GM19099 (cell line): ENCODE measurements at regions not wholly inside any gene's neighbourhood (a gene's known extent, or its start where the extent isn't known, plus 50 kb on each side); places are given as distances from the start of the nearest gene placed in this dataset.

Source experiments
- POLR2A ChIP-seq: IDR thresholded peaks from 3 replicates; pipeline ENCODE4 v1.6.1; 2011; ENCODE audit warnings: low read depth; ENCODE audit not compliant: insufficient read length; ENCODE audit errors: extremely low read depth

- TF ChIP-seq POLR2A, result no peak
Measured at GRCh38 chr1:221822591-221822990, 80.7 kb upstream of the DUSP10 start.

GRCh38 chr1:221816899-221817298 is 75.0 kb upstream of the DUSP10 start:
- no peak for TF ChIP-seq POLR2A

GRCh38 chr1:221815660-221816059 is 73.8 kb upstream of the DUSP10 start:
- TF ChIP-seq POLR2A, result no peak

GRCh38 chr1:221813887-221814286 is 72.0 kb upstream of the DUSP10 start:
- TF ChIP-seq POLR2A, result no peak

GRCh38 chr1:221812905-221813597 is 71.2 kb upstream of the DUSP10 start:
- no peak for TF ChIP-seq POLR2A

- no peak for TF ChIP-seq POLR2A
Measured at GRCh38 chr1:221812088-221812752, 70.3 kb upstream of the DUSP10 start.

- no peak for TF ChIP-seq POLR2A
Measured at GRCh38 chr1:221810406-221810805, 68.5 kb upstream of the DUSP10 start.

- TF ChIP-seq POLR2A, result no peak
Measured at GRCh38 chr1:221809091-221810029, 67.5 kb upstream of the DUSP10 start.

- no peak for TF ChIP-seq POLR2A
Measured at GRCh38 chr1:221806984-221807383, 65.1 kb upstream of the DUSP10 start.

- no peak for TF ChIP-seq POLR2A
Measured at GRCh38 chr1:221806236-221806635, 64.3 kb upstream of the DUSP10 start.

- TF ChIP-seq POLR2A, result no peak
Measured at GRCh38 chr1:221805121-221805520, 63.2 kb upstream of the DUSP10 start.

GRCh38 chr1:221804303-221804702 is 62.4 kb upstream of the DUSP10 start:
- no peak for TF ChIP-seq POLR2A

GRCh38 chr1:221801773-221802516 is 60.1 kb upstream of the DUSP10 start:
- TF ChIP-seq POLR2A, result no peak

- TF ChIP-seq POLR2A, result no peak
Measured at GRCh38 chr1:221801251-221801661, 59.4 kb upstream of the DUSP10 start.

- no peak for TF ChIP-seq POLR2A
Measured at GRCh38 chr1:221800831-221801230, 58.9 kb upstream of the DUSP10 start.
